VCaP (cell line): ENCODE measurements at regions not wholly inside any gene's neighbourhood (a gene's known extent, or its start where the extent isn't known, plus 50 kb on each side); places are given as distances from the start of the nearest gene placed in this dataset.
"Not testable (repeated sequence)": the region's sequence is repeated elsewhere in the genome, so short reads cannot be mapped to it uniquely, and the experiment has no call there.

Source experiments
- H3K27ac ChIP-seq: fragments of 450-650 bp; 2 replicates; pipeline ENCODE4 v1.5.1; 2017
- TF ChIP-seq, protein P1 (sequence below): fragments of 450-650 bp; conservative IDR thresholded peaks from 2 replicates; pipeline ENCODE4 v1.5.1; 2017; ENCODE audit warnings: mild to moderate bottlenecking, moderate library complexity

DNA sequence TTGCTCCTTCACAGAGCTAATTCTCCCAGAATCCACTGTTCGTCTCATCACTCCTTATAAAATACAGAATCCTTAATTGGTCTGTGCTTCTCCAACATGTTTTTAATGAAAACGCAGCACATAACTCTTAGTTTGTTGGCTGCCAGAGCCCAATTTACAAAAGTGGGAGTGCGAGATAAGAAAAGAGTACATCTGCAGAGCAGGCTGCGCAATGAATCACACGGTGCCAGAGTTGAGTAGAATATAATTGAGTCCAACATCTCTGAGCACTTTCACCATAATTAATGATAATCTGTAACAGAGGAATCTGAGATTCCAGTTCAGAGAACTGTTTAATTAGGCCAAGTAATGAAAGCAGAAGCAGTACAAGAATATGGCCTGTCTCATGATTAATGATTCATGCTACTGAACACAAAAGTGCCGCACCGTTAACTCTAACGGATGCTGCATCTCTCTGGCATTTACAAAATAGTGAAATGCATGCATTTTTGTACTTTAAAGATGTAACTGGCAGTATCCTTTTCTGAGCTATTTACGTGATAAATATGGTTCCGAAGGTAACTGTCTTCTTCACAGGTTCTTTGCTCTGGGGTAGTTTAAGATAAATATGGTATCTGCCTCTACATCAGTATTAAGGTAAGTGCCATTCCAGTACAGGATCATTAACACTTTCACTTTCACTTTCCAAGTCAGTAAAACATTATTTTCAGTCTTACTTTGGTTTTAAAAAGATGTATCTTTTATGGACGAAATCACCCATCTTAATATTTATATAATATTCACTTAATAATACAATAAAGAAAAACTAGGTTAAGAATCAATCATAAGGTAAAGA is 785.6 kb downstream of the NR4A2 start:
- TF ChIP-seq, protein P1, sequence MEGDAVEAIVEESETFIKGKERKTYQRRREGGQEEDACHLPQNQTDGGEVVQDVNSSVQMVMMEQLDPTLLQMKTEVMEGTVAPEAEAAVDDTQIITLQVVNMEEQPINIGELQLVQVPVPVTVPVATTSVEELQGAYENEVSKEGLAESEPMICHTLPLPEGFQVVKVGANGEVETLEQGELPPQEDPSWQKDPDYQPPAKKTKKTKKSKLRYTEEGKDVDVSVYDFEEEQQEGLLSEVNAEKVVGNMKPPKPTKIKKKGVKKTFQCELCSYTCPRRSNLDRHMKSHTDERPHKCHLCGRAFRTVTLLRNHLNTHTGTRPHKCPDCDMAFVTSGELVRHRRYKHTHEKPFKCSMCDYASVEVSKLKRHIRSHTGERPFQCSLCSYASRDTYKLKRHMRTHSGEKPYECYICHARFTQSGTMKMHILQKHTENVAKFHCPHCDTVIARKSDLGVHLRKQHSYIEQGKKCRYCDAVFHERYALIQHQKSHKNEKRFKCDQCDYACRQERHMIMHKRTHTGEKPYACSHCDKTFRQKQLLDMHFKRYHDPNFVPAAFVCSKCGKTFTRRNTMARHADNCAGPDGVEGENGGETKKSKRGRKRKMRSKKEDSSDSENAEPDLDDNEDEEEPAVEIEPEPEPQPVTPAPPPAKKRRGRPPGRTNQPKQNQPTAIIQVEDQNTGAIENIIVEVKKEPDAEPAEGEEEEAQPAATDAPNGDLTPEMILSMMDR: no peak
- no peak overlapping the region for H3K27ac ChIP-seq

DNA sequence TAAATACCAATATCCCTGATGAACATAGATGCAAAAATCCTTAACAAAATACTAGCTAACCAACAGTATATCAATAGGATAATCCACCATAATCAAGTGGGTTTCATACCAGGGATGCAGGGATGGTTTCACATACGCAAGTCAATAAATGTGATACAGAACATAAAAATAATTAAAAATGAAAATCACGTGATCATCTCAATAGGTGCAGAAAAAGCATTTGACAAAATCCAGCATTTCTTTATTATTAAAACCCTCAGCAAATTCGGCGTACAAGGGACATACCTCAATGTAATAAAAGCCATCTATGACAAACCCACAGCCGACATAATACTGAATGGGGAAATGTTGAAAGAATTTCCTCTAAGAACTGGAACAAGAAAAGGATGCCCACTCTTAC is 793.5 kb downstream of the NR4A2 start:
- not testable (repeated sequence) for H3K27ac ChIP-seq

DNA sequence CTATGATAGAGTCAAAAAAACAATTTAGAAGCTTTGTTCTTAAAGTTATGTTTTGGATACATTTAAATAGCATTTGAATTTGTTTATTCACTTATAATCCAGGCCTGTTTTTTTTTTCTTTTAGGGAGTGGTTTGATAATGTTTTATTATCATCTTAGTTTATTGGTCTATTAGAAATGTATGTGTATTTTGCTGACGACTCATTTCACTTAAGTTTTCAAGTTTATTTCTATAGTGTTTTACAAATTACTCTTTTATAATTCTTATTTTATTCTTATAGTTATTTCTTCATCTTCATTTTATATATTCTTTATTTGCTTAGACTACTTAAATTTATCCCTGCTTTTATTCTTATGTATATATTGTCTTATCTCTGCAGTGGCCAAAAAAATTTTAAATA is 804.5 kb downstream of the NR4A2 start:
- TF ChIP-seq, protein P1: no peak
- H3K27ac ChIP-seq: no peak overlapping the region

DNA sequence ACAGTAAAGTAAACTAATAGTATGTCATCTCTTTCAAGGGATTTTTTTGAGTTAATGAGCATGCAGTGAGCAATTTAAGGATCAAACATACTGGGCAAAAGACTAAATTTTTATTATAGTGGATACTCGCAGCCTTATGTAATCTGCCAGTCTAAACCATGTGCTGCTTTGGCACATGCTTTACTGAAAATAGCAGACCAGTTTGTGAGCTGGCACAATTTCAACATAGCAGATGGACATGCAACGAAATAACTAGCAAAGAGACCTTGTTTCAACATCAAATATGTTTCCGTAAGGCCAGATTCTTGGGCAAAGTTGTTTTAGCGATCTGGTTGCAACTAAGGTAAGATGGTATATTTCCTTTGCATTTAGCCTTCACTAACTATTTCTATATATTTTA is 807.3 kb downstream of the NR4A2 start:
- no peak overlapping the region for H3K27ac ChIP-seq
- TF ChIP-seq, protein P1: no peak

DNA sequence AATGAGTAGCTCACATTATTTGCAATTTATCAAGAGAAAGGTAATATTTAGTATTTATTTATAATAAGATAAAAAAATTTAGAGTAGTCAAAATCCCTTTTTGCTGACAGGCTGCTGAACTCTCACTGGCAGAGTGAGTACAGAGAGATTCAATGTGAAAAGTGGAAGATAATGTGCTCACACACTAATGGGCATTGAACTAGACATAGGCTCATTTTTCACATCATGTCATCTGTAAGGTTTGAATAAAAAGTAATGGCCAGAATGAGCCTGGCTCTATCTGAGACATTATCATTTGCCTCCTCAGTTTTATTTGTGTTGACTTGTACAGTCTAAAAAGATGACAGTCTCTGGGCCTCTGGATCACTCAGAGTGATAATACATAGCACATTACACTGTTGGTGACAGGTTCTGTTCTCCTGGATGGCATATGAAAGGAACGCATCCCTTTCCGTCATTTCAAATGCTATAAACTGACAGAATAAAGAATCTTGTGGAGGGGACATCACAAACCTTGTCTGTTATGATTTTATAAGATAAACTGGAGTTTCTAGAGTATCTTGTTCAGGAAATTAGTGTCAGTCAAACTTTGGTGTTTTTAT is 812.9 kb downstream of the NR4A2 start:
- H3K27ac ChIP-seq: no peak overlapping the region
- TF ChIP-seq, protein P1: no peak

DNA sequence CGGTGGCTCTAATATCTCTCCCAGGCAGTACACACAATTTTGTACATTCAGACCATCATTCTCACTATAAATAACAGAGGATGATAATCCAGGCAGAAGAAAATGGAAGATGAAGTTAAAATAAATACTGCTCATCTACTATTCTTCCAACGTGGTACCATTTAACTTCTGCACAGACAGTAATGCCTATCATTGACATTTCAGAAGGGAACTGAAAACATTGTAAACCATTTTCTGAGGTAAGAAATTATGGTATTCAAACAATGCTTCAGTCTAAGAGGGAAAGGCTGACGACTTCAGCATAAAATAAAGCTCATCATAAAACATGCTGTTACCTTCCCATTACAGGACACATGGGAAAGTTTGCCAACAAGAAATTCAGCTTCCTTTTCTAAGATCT is 814.4 kb downstream of the NR4A2 start:
- no peak overlapping the region for H3K27ac ChIP-seq
- TF ChIP-seq, protein P1: no peak

DNA sequence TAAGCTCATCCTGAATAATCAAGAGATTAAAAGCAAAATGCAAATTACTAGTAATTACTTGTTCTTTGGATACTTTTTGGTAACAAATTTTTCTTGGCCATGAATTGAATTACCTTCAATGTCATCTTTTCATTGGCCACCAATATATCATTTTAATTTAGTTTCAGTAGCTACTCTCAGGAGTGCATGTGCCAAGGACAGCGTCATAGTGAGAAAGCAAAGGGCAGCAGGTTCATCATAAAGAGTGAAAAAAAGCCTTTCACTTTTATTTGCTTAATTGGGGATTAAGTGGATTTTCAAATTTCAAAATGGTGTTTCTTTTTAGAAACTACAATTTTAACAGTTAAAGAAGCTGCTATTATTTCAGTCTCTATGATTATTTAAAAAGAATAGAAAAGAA is 815.2 kb downstream of the NR4A2 start:
- no peak overlapping the region for H3K27ac ChIP-seq
- TF ChIP-seq, protein P1: no peak

DNA sequence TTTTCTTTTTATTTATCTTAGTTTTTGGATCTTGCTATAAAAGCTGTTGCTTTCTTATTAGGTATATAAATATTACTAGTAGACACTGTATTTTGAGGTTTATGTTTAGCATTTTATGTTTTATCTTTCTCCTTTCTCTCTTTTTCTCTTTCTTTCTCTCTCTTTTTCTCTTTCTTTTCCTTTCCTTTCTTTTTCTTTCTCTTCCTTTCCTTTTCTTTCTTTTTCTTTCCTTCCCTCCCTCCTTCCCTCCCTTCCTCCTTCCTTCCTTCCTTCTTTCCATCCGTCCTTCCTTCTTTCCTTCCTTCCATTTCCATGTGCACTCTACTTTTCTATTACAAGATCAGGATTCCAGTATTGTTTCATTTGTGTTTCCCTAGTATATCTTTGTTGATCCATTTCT is 814.8 kb downstream of the KCNJ3 start:
- TF ChIP-seq, protein P1: no peak
- no peak overlapping the region for H3K27ac ChIP-seq
